A673 (cell line): ENCODE measurements at regions not wholly inside any gene's neighbourhood (a gene's known extent, or its start where the extent isn't known, plus 50 kb on each side); places are given as distances from the start of the nearest gene placed in this dataset.

Experiments
- EZH2 ChIP-seq: fragments of 200-600 bp; sonication (generic); IDR thresholded peaks from 2 replicates; pipeline ENCODE4 v1.6.1; 2017; ENCODE audit warnings: borderline replicate concordance, low read depth, mild to moderate bottlenecking, mixed read lengths, antibody characterized with exemption, low read length; ENCODE audit not compliant: poor library complexity, severe bottlenecking
- TF ChIP-seq, protein P1 (sequence below): fragments of 300-800, 200-600 bp; sonication (generic); conservative IDR thresholded peaks from 2 replicates; pipeline ENCODE4 v1.5.1; 2017; ENCODE audit warnings: low read depth, mild to moderate bottlenecking, antibody characterized with exemption, low read length, moderate library complexity, mixed read lengths

GRCh38 chr5:164007064-164007463 lies 501.6 kb downstream of the MAT2B start:
- TF ChIP-seq, protein P1, sequence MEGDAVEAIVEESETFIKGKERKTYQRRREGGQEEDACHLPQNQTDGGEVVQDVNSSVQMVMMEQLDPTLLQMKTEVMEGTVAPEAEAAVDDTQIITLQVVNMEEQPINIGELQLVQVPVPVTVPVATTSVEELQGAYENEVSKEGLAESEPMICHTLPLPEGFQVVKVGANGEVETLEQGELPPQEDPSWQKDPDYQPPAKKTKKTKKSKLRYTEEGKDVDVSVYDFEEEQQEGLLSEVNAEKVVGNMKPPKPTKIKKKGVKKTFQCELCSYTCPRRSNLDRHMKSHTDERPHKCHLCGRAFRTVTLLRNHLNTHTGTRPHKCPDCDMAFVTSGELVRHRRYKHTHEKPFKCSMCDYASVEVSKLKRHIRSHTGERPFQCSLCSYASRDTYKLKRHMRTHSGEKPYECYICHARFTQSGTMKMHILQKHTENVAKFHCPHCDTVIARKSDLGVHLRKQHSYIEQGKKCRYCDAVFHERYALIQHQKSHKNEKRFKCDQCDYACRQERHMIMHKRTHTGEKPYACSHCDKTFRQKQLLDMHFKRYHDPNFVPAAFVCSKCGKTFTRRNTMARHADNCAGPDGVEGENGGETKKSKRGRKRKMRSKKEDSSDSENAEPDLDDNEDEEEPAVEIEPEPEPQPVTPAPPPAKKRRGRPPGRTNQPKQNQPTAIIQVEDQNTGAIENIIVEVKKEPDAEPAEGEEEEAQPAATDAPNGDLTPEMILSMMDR, result no peak
- TF ChIP-seq EZH2, result no peak
